ENCODE measurements at regions not wholly inside any gene's neighbourhood (a gene's known extent, or its start where the extent isn't known, plus 50 kb on each side); places are given as distances from the start of the nearest gene placed in this dataset.

GRCh38 chr2:121000804-121001203 lies 265.1 kb downstream of the GLI2 start:
- no peak for DNase-seq (ENCODE audit: low read depth, low spot score)
- no peak overlapping the region for H3K27ac ChIP-seq

- no peak for DNase-seq (ENCODE audit: low read depth, low spot score)
- H3K27ac ChIP-seq: no peak overlapping the region
These were observed 266.0 kb downstream of the GLI2 start for GRCh38 chr2:121001641-121002040.

DNA sequence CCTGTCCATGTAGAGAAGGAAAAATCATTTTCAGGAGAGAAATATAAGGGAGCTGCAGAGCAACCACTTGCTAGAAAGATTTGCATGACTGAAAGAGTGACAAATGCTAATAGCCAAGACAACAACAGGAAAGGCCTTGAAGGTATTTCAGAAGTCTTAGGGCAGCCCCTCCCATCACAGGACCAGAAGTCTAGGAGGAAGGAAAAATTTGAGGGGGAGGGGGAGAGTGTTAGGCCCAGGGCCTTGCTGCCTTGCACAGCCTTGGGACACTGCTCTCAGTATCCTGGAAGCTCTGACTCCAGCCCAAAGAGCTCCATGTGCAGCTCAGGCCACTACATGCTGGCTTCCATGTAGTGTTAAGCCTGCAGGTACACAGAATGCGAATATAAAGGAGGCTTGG lies 266.9 kb downstream of the GLI2 start:
- no peak overlapping the region for H3K27ac ChIP-seq

DNA sequence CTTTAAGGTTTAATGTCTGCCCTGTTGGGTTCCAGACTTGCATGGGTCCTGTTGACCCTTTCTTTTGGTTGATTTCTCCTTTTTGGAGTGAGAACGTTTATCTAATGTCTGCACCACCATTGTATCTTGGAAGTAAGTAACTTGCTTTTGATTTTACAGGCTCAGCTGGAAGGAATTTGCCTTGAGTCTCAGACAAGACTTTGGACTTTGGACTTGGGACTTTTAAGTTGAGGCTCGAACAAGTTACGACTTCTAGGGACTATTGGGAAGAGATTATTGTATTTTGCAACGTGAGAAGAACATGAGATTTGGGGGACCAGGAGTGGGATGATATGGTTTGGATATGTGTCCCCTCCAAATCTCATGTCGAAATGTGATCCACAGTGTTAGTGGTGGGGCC lies 267.7 kb downstream of the GLI2 start:
- no peak overlapping the region for H3K27ac ChIP-seq
- no peak for DNase-seq (ENCODE audit: low read depth, low spot score)

More for the DNA sequence above, 266.9 kb downstream of the GLI2 start:
- DNase-seq (ENCODE audit: low read depth, low spot score): no peak

DNA sequence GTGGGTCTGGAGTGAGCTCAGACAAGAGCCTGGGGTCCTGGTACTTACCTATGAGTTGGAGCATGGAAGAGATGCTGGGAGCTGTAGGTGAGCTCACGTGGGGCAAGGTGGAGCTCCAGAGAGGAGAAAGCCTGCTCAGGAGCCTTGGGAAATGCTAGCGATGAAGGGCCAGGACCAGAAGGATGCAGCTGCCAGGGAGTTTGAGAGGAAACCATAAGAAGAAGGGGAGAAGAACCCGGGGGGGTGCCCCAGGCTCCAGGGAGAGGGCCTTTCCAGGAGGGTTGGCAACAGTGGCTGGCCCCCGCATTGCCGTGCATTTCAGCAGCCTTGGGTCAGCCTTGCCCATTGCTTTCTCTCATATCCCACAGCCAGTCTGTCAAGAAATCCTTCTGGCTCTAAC lies 268.7 kb downstream of the GLI2 start:
- no peak overlapping the region for H3K27ac ChIP-seq
- no peak for DNase-seq (ENCODE audit: low read depth, low spot score)

DNA sequence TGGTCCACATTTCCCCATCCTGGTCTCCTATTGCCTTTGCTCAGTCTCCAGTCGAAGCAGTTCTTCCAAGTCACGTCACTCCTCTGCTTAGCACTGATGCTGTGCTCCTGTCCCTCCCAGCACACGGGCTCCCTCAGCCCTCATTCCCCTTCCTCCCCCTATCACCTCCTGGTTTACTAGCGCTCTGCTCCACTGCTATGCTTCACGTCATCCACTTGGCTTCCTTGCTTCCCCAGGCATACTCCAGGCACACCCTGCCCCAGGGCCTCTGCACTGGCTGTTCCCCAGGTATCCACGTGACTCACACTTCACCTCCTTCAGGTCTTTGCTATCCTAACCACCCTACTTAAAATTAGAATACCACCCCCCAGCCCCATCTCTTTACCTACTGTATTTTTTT lies 269.3 kb downstream of the GLI2 start:
- H3K27ac ChIP-seq: no peak overlapping the region
- peak; percentile 6 for DNase-seq (ENCODE audit: low read depth, low spot score)

DNA sequence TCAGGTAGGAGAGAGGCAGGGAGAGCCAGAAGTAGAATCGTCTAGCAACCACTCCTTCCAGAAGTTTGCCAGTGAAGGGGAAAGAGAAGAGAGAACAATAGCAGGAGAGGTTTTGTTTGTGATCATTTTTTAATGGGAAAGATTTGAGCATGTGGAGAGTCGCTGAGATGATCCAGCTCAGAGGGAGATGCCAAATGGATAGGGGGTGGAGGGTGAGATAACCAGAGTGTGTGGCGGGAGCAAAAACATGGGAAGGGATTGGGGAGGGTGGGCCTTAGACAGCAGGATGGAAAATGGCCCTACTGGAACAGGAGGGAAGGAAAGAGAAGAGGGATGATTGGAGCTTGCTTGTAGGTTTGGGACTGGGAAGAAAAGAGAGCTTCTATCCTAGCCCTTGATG lies 269.8 kb downstream of the GLI2 start:
- no peak for DNase-seq (ENCODE audit: low read depth, low spot score)
- no peak overlapping the region for H3K27ac ChIP-seq

- H3K27ac ChIP-seq: no peak overlapping the region
- DNase-seq (ENCODE audit: low read depth, low spot score): no peak
These were observed 271.2 kb downstream of the GLI2 start for GRCh38 chr2:121006743-121007489.

DNA sequence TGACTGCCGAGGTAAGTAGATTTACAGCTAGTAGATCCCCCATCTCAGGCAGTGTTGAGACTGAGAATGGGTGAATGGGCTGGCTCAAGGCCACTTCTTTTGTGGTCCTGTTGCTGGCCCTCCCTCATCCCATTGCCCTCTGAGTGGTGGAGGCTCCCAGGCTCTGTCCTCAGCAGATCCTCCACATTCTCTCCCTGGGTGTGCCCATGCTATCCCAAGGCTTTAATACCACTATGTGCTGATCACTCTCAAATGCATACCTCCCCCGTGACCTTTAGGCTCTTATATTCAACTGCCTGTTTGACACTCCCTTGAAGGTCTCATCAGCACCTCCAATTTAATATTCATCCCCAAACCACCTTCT lies 271.8 kb downstream of the GLI2 start:
- DNase-seq (ENCODE audit: low read depth, low spot score): no peak
- H3K27ac ChIP-seq: no peak overlapping the region

- no peak overlapping the region for H3K27ac ChIP-seq
- DNase-seq (ENCODE audit: low read depth, low spot score): no peak
These were observed 273.3 kb downstream of the GLI2 start for GRCh38 chr2:121008975-121009374.

DNA sequence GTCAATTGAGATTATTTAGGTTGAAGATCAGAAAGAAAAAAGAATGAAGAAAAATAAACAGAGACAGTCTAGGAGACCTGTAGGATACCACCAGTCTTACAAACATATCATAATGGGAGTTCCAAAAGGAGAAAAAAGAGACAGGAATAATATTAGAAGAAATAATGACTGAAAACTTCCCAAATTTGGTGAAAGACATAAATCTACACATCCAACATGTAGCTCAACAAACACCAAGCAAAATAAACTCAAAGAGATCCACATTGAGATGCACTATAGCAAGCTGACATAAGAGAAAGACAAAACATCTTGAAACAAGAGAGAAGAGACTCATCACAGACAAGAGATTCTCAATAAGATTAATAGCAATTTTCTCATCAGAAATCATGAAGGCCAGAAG lies 274.0 kb downstream of the TFCP2L1 start:
- DNase-seq (ENCODE audit: low read depth, low spot score): no peak
- H3K27ac ChIP-seq: no peak overlapping the region

DNA sequence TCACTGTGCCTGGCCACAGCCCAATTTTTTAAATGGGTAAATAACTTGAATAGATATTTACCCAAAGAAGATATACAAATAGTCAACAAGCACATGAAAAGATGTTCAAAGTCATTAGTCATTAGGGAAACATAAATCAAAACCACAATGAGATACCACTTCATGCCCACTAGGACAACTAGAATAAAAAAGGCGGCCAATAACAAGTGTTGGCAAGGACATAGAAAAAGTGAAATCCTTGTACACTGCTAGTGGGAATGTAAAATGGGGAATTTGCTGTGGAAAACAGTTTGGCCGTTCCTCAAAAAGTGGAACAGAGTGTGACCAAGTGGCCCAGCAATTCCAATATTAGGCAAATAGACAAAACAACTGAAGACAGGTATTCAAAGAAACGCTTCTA lies 270.1 kb downstream of the TFCP2L1 start:
- no peak for DNase-seq (ENCODE audit: low read depth, low spot score)
- H3K27ac ChIP-seq: no peak overlapping the region

DNA sequence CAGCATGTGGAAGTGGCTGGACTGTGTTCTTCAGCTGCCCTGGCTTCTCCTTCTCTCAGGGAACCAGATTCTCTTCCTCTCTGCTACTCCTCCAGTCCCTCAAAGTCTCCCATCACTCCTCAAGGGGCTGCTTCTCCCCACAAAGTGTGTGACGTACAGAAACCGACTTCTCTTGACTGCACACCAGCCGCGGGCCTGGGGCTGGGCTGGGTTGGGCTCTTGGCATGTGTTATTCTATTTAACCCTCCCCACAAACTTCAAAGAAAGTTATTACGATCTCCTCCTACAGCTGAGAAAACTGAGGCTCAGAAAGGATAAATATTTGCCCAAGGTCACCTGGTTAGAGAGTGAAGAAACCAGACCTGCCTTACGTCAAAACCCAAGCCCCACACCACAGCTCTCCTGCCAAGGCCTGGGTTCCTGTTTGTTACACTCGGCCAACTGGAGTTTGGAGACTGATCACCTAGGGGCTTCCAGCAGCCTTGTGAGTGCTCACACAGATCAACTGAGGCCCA lies 269.0 kb downstream of the TFCP2L1 start:
- DNase-seq (ENCODE audit: low read depth, low spot score): no peak
- H3K27ac ChIP-seq: no peak overlapping the region

DNA sequence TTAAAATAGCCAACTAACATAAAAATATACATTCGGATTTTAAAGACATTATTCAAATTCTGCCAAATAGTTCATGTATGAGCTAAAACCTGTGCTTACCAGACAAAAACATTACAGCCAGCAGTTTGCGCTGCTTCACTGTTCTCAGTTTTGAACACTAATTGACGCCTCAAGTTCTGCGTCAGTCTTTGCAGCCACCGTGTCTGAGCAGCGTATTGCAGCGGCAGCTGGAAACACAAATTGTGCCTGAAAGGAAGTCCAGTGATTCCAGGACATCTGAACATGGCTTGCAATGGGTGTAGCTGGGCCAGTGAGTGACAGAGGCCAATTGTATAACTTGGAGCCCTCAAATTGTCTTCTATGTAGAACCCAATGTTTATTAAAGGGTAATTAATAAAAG lies 267.6 kb downstream of the TFCP2L1 start:
- DNase-seq (ENCODE audit: low read depth, low spot score): no peak
- H3K27ac ChIP-seq: no peak overlapping the region

GRCh38 chr2:121018136-121019061 lies 266.6 kb downstream of the TFCP2L1 start:
- no peak for DNase-seq (ENCODE audit: low read depth, low spot score)
- H3K27ac ChIP-seq: no peak overlapping the region

GRCh38 chr2:121019071-121019470 lies 265.9 kb downstream of the TFCP2L1 start:
- DNase-seq (ENCODE audit: low read depth, low spot score): no peak
- H3K27ac ChIP-seq: no peak overlapping the region

DNA sequence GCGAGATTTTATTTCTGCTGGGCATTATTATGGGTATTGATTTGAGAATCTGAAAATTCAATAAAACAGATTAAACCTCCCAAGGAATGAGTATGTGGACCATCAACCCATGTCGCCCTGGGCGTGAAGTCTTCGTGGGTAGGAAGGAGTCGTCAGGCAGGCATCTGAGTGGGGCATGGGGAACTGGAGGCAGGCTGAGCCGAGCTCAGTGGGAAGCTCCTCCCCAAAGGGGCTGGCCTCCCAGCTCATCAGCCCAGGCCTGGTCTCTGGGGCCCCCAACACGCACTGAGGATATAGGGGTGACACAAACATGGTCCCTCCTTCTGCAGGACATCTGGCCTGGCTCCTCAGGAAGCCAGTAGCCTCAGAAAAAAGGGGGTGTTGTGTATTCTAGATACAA lies 265.2 kb downstream of the TFCP2L1 start:
- H3K27ac ChIP-seq: no peak overlapping the region
- DNase-seq (ENCODE audit: low read depth, low spot score): no peak

GRCh38 chr2:121021685-121022084 lies 263.3 kb downstream of the TFCP2L1 start:
- no peak overlapping the region for H3K27ac ChIP-seq
- no peak for DNase-seq (ENCODE audit: low read depth, low spot score)

GRCh38 chr2:121028577-121028976 lies 256.4 kb downstream of the TFCP2L1 start:
- H3K27ac ChIP-seq: no peak overlapping the region
- no peak for DNase-seq (ENCODE audit: low read depth, low spot score)

DNA sequence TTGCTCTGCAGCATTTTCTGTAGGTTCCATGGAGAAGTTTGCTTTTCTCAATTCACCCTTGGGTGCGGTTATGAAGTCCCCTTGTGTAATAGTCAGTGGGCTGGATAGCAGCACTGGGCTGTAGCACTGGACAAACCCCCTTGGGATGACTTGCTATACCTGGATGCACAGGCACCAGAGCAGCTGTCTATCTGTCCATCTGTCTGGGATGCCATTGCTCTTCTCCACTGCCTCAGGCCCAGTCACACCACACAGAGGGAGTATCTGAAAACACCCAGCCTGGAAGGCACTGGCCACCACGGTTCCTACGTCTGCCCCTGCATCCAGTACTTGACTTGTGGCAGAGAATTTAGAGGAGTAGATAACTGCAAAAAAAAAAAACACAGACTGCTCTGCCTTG lies 254.5 kb downstream of the TFCP2L1 start:
- no peak for DNase-seq (ENCODE audit: low read depth, low spot score)
- no peak overlapping the region for H3K27ac ChIP-seq

DNA sequence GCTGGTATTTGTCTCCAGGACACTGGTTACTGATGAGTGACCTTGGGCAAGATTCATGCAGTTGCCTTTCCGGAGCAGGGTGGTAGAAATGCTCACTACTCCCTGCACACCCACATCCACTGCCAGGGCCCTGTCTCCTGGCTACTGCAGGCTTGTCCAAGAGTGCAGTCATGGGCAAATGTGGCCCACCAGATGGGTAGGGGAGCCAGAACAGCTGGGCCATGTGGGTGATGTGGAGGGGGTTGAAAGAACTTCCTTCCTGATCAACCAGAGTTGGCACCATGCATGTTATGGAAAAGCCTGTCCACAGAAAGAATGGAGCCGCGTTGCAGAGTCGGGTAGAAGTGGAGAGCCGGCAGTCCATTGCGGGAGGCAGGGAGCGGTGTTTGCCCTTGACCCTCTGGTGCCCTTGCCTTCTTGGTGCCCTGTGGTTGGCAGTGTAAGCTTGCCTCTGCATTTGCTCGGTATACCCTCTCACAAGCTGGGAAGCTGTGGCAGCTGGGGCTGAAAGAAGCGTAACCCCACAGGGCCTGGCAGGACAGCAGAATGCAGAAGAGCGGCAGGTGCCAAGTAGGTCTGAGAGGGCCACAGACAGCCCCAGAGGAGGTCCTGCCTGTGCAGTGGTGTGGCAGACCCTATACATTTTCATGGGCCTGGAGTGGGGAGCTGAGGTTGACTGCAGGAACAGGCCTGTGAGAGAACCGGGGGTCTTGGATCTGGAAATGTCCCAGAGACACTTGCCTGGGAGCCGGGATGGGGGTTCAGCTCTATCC lies 253.2 kb downstream of the TFCP2L1 start:
- DNase-seq (ENCODE audit: low read depth, low spot score): no peak
- no peak overlapping the region for H3K27ac ChIP-seq
